HCT116 (cell line): ENCODE measurements at regions not wholly inside any gene's neighbourhood (a gene's known extent, or its start where the extent isn't known, plus 50 kb on each side); places are given as distances from the start of the nearest gene placed in this dataset.

ENCODE experiments used
- ATAC-seq: fragments of 200-7000 bp; cut with Tn5 transposase; 2 replicates; pipeline ENCODE4 v1.9.1; 2020; ENCODE audit warnings: mild to moderate bottlenecking, moderate library complexity
- BruUV-seq: library from RNA; stranded (reverse); fragments of 400-500 nt; replicated peaks from 2 replicates; lab custom pipeline; 2021; lab: Mats Ljungman, UMichigan
- CTCF ChIA-PET: fragments of 300-600 bp; sonication (Branson Sonifier 250); formaldehyde crosslinking; loops from one replicate; lab custom pipeline; 2021; ENCODE audit warnings: antibody characterized with exemption; lab: Charles Lee
- POLR2A ChIA-PET: fragments of 300-600, 350-600 bp; sonication (Branson Sonifier 250); formaldehyde crosslinking; loops from one replicate; lab custom pipeline; 2021; ENCODE audit warnings: antibody characterized with exemption; lab: Charles Lee
- RAD21 ChIA-PET, 2 experiments: fragments of 300-600 bp; sonication (Branson Sonifier 250); formaldehyde crosslinking; loops; one replicate each; lab custom pipeline; 2023; ENCODE audit warnings: low total read pairs in 2 of 2; ENCODE audit not compliant: uncharacterized antibody in 2 of 2, unreplicated experiment in 2 of 2, low non-redundant PET in 1 of 2; lab: Charles Lee
- DNase-seq: peaks from one replicate; pipeline ENCODE4 v3.0.0-alpha.2; 2010; ENCODE audit warnings: low read depth, low spot score
- H2AFZ ChIP-seq: fragments of 200-600 bp; shearing (Covaris generic), sonication (generic); 2 replicates; pipeline ENCODE4 v1.6.1; 2017; ENCODE audit warnings: low read depth, mixed run types, mixed read lengths, antibody characterized with exemption, low read length; ENCODE audit not compliant: poor library complexity, severe bottlenecking
- H3K27ac ChIP-seq: 2 replicates; pipeline ENCODE4 v1.5.1; 2012; ENCODE audit warnings: low read depth, low read length
- H3K27me3 ChIP-seq: fragments of 200-600 bp; sonication (generic); 2 replicates; pipeline ENCODE4 v1.6.1; 2016; ENCODE audit warnings: mixed run types, low read length, mixed read lengths; ENCODE audit not compliant: insufficient read depth
- H3K36me3 ChIP-seq, 2 experiments: fragments of 200-500 bp in 1 of 2; fragments of 200-600 bp in 1 of 2; sonication (Bioruptor generic) in 1 of 2; sonication (generic) in 1 of 2; 2 replicates each; pipeline versions ENCODE4 v1.5.1 to v1.6.1; 2014 to 2016; ENCODE audit warnings: low read length in 2 of 2, inconsistent platforms in 1 of 2, mixed read lengths in 1 of 2, mixed run types in 1 of 2; ENCODE audit not compliant: insufficient read depth in 2 of 2, control insufficient read depth in 1 of 2
- H3K4me1 ChIP-seq, 2 experiments: fragments of 200-600 bp in 1 of 2; sonication (generic) in 1 of 2; 2 replicates each; pipeline versions ENCODE4 v1.5.1 to v1.6.1; 2012 to 2017; ENCODE audit warnings: low read length in 2 of 2, inconsistent platforms in 1 of 2, mild to moderate bottlenecking in 1 of 2, mixed read lengths in 1 of 2, mixed run types in 1 of 2, moderate library complexity in 1 of 2; ENCODE audit not compliant: insufficient read depth in 2 of 2, control insufficient read depth in 1 of 2
- H3K4me2 ChIP-seq: fragments of 200-600 bp; sonication (generic); 2 replicates; pipeline ENCODE4 v1.6.1; 2017; ENCODE audit warnings: mixed run types, low read length, mixed read lengths
- H3K4me3 ChIP-seq, 2 experiments: fragments of 200-600 bp in 1 of 2; sonication (generic) in 1 of 2; replicated peaks in 1 of 2; 2 replicates each; pipeline ENCODE4 v1.5.1; 2011 to 2016; ENCODE audit warnings: low read length in 2 of 2, control low read depth in 1 of 2, low read depth in 1 of 2, mild to moderate bottlenecking in 1 of 2, mixed read lengths in 1 of 2, mixed run types in 1 of 2
- H3K79me2 ChIP-seq: fragments of 200-600 bp; sonication (generic); 2 replicates; pipeline ENCODE4 v1.6.1; 2017; ENCODE audit warnings: mild to moderate bottlenecking, mixed run types, low read length, moderate library complexity, mixed read lengths; ENCODE audit not compliant: insufficient read depth
- H3K9ac ChIP-seq: fragments of 200-600 bp; sonication (generic); 2 replicates; pipeline ENCODE4 v1.6.1; 2016; ENCODE audit warnings: low read length, mixed read lengths
- H3K9me2 ChIP-seq: fragments of 200-600 bp; sonication (generic), shearing (Covaris generic); 2 replicates; pipeline ENCODE4 v1.6.1; 2017; ENCODE audit warnings: mixed run types, mild to moderate bottlenecking, moderate library complexity; ENCODE audit not compliant: insufficient read depth
- H3K9me3 ChIP-seq, 2 experiments: fragments of 200-500 bp in 1 of 2; fragments of 200-600 bp in 1 of 2; sonication (Bioruptor generic) in 1 of 2; sonication (generic) in 1 of 2; 2 replicates each; pipeline ENCODE4 v1.6.1; 2014 to 2017; ENCODE audit warnings: low read length in 2 of 2, mixed read lengths in 2 of 2, inconsistent platforms in 1 of 2, low read depth in 1 of 2, mild to moderate bottlenecking in 1 of 2, mixed run types in 1 of 2, moderate library complexity in 1 of 2; ENCODE audit not compliant: control insufficient read depth in 1 of 2, insufficient read depth in 1 of 2
- H4K20me1 ChIP-seq: fragments of 200-600 bp; sonication (generic), shearing (Covaris generic); 2 replicates; pipeline ENCODE4 v1.6.1; 2017; ENCODE audit warnings: mixed run types, mild to moderate bottlenecking, moderate library complexity; ENCODE audit not compliant: insufficient read depth
- CBX3 ChIP-seq: IDR thresholded peaks from 2 replicates; pipeline ENCODE4 v1.6.1; 2012; ENCODE audit warnings: low read depth
- ELF1 ChIP-seq: IDR thresholded peaks from 2 replicates; pipeline ENCODE4 v1.6.1; 2012; ENCODE audit warnings: low read depth, borderline replicate concordance
- EZH2 ChIP-seq: fragments of 200-600 bp; sonication (generic); IDR thresholded peaks from 2 replicates; pipeline ENCODE4 v1.6.1; 2017; ENCODE audit warnings: antibody characterized with exemption, mixed run types
- FOSL1 ChIP-seq: IDR thresholded peaks from 2 replicates; pipeline ENCODE4 v1.6.1; 2012; ENCODE audit warnings: low read depth
- JUND ChIP-seq: IDR thresholded peaks from 2 replicates; pipeline ENCODE4 v1.6.1; 2012
- POLR2A ChIP-seq: IDR thresholded peaks from 2 replicates; pipeline ENCODE4 v1.7.0; 2011; ENCODE audit warnings: borderline replicate concordance; ENCODE audit not compliant: insufficient read depth, insufficient read length; ENCODE audit errors: extremely low read depth
- SIN3A ChIP-seq: IDR thresholded peaks from 2 replicates; pipeline ENCODE4 v1.6.1; 2012; ENCODE audit warnings: low read depth
- SP1 ChIP-seq: IDR thresholded peaks from 2 replicates; pipeline ENCODE4 v1.6.1; 2012; ENCODE audit warnings: low read depth
- SRF ChIP-seq: IDR thresholded peaks from 2 replicates; pipeline ENCODE4 v1.6.1; 2012; ENCODE audit warnings: low read depth
- TCF7L2 ChIP-seq: IDR thresholded peaks from 2 replicates; pipeline ENCODE4 v1.7.0; 2011; ENCODE audit warnings: borderline replicate concordance, inconsistent platforms; ENCODE audit not compliant: insufficient read depth, insufficient read length; ENCODE audit errors: extremely low read depth
- ZBTB33 ChIP-seq: IDR thresholded peaks from 2 replicates; pipeline ENCODE4 v1.6.1; 2011; ENCODE audit warnings: mild to moderate bottlenecking, low read length, moderate library complexity; ENCODE audit not compliant: insufficient replicate concordance; ENCODE audit errors: extremely low read depth
- ZFX ChIP-seq: fragments of 450-650 bp; IDR thresholded peaks from 2 replicates; pipeline ENCODE4 v1.6.1; 2017
- intact Hi-C: fragments of 100-400 bp; cut with micrococcal nuclease; formaldehyde crosslinking; loops from 2 replicates; pipeline ENCODE4 v1.10.0; 2022

GRCh38 chr2:60002183-60002867 lies 551.1 kb downstream of the BCL11A start:
- H3K79me2 ChIP-seq = no peaks in the 10 kb centered on the region
- H3K4me1 ChIP-seq = no peaks in the 10 kb centered on the region
- no peak overlapping the region for H3K4me2 ChIP-seq
- no peaks in the 10 kb centered on the region for H4K20me1 ChIP-seq
- H3K36me3 ChIP-seq = no peaks in the 10 kb centered on the region
- no peak for TF ChIP-seq FOSL1
- TF ChIP-seq JUND = no peak
- no peak for TF ChIP-seq SRF
- no peak for TF ChIP-seq ZFX
- TF ChIP-seq ZBTB33 = no peak
- no peak for TF ChIP-seq CBX3
- TF ChIP-seq POLR2A = no peak
- no peaks in the 10 kb centered on the region for H3K27me3 ChIP-seq
- no peak for DNase-seq
- H3K4me3 ChIP-seq = no peak overlapping the region
- BruUV-seq = no TSS peak
- no peak overlapping the region for H2AFZ ChIP-seq
- ChIA-PET CTCF (no interaction called here), POLR2A (no interaction called here), RAD21 (no interaction called here)
- H3K9me2 ChIP-seq = no peaks in the 10 kb centered on the region
- no peak for ATAC-seq
- no peaks in the 10 kb centered on the region for H3K9me3 ChIP-seq
- H3K27ac ChIP-seq = no peak overlapping the region
- no peak overlapping the region for H3K9ac ChIP-seq
- intact Hi-C loops = no loop called here

- ChIA-PET POLR2A (no interaction called here), CTCF (no interaction called here), RAD21 (no interaction called here)
- Histone ChIP-seq H3K4me3 (no peak overlapping the region), H3K9me3 (no peaks in the 10 kb centered on the region), H3K27ac (no peak overlapping the region), H3K9me2 (no peaks in the 10 kb centered on the region), H3K4me2 (no peak overlapping the region), H3K27me3 (no peaks in the 10 kb centered on the region), H2AFZ (no peak overlapping the region), H4K20me1 (no peaks in the 10 kb centered on the region), H3K4me1 (no peaks in the 10 kb centered on the region), H3K79me2 (no peaks in the 10 kb centered on the region), H3K9ac (no peak overlapping the region), H3K36me3 (no peaks in the 10 kb centered on the region)
- DNase-seq = no peak
- no peak for TF ChIP-seq EZH2
- no peak for TF ChIP-seq SP1
- TF ChIP-seq TCF7L2 = no peak
- TF ChIP-seq ELF1 = no peak
- no peak for TF ChIP-seq SIN3A
- no peak for TF ChIP-seq ZFX
- TF ChIP-seq JUND = no peak
- intact Hi-C loops = no loop called here
- no peak for ATAC-seq
- BruUV-seq = no TSS peak
These were observed 552.8 kb downstream of the BCL11A start for GRCh38 chr2:60000686-60001085.
